GM21447 (cell line): ENCODE measurements at regions not wholly inside any gene's neighbourhood (a gene's known extent, or its start where the extent isn't known, plus 50 kb on each side); places are given as distances from the start of the nearest gene placed in this dataset.

Source experiments
- ATAC-seq: cut with Tn5 transposase; IDR thresholded peaks from one replicate; pipeline ENCODE4 v1.9.1; 2021; ENCODE audit not compliant: unreplicated experiment

DNA sequence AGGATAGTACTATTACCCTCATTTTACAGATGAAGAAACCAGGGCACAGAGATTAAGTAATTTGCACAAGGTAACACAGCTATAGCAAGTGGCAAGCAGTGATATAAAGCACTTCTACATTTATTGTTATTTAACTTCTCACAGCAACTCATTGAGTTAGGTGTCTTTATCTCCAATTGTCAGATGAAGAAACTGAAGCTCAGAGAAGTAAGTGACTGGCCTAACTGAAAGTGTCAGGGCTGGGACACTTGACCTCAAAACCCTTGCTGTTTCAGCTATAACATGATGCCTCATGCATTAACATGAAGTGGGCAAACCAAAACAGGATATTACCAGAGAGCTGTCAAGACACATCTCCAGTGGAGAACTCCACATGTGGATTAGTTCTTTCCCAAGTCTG lies 65.8 kb upstream of the LEKR1 start:
- peak; percentile 93 for ATAC-seq

DNA sequence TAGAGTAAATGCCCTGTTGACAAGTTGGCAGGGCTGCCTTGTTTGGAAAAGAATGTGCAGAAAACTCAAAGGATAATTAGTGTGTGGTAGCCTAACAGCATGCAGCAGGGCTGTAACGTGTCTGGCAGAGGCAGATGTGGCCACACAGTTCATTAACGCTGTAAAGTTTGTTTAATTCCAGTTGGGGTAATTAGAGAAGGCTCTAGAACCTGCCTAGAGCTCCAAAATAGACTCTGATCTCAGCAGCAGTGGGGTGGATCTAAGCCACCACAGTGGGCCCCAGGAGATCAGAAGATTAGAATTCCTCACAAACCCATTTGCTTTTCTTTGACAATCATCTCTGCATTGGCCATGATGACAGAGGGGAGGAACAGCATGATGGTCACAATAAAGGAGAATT lies 65.1 kb upstream of the LEKR1 start:
- no peak for ATAC-seq

DNA sequence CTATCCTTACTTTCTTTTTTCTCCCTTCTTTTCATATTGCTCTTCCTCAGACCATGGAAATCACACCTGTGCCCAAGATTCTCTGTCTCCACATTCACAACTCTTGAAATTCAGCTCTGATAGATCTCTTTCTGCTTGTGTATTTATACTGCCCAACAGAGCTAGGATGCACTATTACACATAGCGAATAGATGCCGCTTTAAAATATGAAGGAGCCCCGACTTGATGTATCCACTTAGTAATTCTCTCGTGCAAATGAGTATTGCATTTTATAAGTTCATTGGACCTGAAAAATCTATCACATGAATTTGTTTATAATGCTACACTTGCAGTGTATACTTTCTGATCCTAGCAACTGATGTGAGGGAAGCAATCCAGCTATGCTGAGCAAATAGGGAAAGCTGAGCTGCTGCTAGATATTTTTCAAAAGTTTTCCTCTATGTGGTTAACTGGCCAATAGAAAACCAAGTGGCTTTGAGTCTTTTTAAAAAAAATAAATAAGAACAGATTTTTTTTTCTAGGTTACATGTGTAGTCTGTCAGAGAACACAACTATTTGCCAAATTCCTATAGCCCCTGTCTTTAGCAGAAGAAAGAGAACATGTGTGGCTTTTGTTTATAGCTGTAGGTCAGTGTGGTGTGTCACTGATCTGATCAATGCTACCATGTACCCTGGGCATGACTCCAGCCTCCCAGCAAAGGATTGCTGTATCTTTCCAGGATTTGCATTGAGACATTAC lies 64.3 kb upstream of the LEKR1 start:
- ATAC-seq, result no peak

DNA sequence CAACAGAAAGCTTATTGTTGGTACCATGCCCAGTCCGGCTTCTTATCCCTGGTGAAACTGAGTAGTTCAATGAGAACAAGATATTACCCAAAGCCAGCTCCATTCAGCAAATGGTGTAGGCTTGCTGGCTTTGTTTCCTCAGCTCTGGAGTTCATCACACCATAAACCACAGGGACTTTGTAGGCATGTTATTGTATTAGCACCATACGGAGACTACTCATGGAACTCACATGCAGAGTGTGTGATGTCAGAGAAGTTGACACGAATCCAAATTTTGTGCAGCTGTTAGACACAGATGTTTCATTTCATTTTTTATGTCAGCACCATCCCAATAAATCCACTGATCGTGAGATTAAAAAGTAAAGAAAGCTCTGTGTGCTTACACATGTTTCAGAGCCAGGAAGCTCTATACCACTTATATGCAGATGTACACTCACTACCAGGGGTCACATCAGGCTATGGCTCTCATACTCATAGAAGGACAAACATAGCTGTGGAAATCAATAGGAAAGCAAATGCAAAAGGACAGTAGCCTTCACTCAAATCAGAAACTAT lies 63.4 kb upstream of the LEKR1 start:
- ATAC-seq, result no peak

DNA sequence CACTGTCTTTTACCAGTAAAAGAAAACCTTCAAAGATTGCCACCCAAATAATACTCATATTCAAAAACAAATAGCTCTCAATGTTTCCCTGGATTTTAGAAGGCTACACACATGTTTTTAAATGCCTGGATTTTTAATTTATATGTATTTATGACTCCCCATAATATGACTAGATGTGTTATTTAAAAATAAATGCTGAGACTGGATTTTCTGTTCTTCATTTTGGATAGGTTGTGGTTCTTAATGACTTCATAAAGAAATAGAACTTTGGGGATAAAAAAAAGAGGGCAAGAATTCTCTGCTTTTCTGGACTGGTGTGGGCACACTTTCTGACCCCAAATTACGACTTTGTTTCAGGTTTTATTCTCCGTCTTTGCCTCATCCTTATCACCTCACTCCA lies 62.8 kb upstream of the LEKR1 start:
- ATAC-seq, result no peak

DNA sequence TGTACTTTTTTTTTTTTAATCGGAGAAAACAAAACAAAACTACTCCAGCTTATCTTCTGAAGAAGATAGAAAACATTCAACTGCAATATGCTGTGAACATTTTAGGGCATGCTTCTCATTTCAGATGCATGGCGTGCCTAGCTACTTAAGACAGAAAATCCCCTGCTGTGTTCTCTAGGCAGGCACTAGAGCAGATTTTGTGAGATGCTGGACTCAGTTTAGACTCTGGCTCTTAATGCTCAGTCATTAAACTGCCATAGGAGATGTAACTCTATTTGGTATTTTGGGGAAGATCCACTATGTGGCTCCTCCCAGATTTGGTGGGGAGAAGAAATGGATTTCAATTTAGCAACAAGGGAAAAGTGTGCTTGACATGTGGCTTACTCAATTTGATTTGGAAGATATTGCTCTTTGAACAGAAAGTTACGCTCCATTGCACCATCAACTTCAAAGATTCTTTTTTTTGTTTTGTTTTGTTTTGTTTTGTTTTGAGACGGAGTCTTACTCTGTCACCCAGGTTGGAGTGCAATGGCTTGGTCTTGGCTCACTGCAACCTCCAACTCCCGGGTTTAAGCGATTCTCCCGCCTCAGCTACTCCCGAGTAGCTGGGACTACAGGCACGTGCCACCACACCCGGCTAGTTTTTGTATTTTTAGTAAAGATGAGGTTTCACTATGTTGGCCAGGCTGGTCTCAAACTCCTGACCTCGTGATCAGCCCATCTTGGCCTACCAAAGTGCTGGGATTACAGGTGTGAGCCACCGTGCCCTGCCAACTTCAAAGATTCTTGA lies 62.0 kb upstream of the LEKR1 start:
- no peak for ATAC-seq

DNA sequence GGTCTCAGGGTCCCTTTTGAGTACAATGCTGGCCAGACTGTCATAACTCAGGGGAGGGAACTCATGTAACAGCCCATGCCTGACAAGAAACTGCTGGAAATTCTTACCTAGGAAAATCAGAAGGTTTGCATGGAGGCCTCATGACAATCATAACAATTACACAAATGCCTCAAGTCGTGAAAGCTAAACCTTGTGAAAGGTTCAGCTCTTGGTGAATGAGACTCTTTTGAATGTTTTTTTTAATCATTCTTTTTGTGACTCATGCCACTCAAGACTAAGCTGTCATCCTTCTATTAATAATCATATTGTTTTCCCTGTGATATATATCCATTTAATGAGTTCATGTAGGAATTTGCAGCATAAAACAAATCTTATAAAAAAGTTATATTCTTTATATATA lies 61.4 kb upstream of the LEKR1 start:
- ATAC-seq, result no peak

DNA sequence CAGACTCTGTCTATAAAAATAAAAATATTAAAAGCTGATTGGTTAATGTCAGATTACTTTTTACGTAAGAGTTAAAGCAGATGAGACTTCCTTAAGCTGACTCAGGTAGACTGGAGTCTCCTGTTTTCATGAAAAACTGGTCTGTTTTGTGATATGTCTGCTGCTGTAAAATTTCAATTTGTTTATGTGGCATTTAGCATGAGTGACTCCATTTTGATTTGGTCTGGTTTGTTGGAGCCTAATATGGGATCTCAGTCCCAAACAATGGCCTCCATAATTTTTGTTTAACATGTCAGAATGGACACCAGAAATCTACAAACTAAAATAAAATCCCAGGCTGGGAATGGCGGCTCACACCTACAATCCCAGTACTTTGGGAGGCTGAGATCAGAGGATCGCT lies 57.8 kb upstream of the LEKR1 start:
- no peak for ATAC-seq

DNA sequence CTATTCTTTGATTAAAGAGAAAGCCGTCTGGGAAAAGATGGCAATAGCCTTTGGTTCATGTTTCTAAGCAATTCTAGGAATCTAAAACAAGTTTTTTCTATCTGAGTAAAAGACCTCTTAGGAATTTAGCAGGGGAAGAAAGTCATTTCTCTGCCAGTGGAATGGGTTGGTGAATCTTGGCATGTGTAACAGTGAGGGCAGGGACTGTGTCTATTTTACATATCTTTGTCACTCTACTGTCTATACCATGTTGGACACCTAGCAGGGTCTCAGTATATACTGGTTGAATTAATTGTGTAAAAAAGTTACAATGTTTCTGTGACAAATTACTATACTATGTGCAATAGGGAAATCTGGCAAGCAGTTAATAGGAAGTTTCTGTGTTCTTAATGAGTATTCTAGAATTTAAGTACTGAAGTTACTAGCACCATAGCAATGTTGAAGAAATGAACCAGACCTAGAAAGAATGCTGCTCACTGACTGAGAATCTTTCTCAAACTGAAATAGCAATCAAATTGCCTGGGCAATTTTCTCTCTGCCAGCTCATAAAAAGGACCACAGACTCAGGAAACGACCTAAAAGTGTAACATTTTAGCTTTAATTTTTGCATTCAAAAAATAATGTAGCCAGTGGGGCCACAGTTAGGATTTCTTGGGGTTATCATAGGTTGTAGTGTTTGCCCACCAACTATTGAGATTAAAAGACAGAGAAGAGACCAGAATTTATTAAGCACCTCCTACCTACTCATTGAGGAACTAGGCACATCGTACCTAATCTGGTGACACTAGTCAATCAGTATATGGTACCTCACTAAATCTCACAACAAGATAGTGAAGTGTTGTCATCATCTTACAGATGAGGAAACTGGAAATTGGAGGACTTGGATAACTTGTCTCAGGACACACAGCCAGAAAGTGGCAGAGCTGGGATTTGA lies 56.2 kb upstream of the LEKR1 start:
- no peak for ATAC-seq

DNA sequence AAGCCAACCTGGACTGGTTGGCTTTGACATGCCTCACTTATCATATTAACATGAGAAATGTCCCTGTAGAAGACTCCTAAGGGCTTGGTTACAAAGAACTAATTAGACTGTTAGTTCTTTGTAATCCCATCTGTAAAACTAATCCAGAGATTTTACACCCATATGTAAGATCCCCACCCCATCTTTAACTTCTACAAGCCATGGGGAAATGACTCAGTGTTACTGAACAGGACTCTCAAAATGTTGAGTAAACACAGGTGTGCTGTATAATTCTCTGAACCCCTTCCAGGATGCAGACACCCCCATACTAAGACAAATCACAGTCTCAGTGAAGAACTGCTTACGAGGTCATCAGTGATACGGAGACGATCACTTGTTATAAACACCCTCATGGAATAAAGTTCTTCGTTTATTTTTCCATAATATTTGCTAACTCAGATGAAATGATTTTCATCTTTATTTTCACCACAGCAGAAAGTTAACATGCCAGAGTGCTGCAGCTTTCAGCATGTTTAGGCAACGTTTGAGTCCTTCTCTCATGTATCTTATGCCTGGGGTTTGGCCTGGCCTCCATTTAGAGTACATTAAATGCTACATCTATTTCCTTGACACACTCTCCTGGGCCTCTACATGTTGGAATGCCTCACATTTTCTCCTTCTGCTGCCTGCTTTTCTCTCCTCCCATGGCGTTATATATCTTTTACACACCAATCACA lies 55.3 kb upstream of the LEKR1 start:
- no peak for ATAC-seq

DNA sequence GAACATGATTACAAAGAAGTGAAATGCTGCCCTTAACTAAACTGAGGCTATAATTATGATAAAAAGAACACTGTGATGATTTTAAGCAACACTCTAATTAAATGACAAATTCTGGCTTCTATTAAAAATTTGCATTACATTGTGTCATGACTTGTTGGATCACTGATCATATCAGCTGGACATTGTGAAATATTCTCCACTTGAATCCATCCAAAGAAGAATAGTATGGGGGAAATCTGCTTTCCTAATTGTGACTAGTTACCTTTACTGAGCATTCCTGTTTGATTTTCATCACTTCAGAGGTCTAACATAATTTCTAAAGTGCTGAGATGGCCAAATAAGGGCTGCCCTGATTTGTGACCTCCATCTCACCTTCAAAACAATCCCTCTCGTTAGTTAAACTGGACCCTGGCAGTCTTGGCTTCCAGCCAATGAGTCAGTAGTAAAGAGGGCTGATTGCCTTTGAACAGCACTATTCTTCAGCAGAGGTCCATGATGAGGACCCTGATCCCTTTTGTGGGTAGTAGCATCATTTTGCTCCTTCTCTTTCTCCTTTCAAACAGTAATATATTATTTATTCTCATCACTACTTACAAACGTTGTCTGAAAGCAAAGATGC lies 53.5 kb upstream of the LEKR1 start:
- no peak for ATAC-seq

DNA sequence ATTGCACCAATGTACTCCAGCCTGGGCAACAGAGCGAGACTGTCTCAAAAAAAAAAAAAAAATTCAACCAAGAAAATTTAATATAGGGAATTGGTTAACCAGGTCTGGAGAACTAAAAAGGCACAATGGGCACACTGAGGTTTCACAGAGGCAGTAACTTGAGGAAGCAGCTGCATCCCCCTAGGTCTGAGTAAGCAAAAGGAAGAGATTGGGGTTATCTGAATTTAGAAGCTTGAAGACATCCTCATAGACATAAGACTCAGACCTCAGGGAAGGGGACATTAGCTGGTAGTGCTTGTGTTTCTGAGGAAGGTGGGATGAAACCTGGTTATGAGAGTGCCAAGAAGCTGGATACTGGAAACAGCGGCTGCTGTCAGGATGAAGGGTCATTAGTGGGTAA lies 50.1 kb upstream of the LEKR1 start:
- ATAC-seq, result no peak
